ENCODE measurements at regions not wholly inside any gene's neighbourhood (a gene's known extent, or its start where the extent isn't known, plus 50 kb on each side); places are given as distances from the start of the nearest gene placed in this dataset.

GRCh38 chr13:53285896-53286430 lies 257.4 kb downstream of the OLFM4 start:
- no peak for TF ChIP-seq EP300 (IDR thresholded peaks at IDR 0.05)
- TF ChIP-seq, protein P1, sequence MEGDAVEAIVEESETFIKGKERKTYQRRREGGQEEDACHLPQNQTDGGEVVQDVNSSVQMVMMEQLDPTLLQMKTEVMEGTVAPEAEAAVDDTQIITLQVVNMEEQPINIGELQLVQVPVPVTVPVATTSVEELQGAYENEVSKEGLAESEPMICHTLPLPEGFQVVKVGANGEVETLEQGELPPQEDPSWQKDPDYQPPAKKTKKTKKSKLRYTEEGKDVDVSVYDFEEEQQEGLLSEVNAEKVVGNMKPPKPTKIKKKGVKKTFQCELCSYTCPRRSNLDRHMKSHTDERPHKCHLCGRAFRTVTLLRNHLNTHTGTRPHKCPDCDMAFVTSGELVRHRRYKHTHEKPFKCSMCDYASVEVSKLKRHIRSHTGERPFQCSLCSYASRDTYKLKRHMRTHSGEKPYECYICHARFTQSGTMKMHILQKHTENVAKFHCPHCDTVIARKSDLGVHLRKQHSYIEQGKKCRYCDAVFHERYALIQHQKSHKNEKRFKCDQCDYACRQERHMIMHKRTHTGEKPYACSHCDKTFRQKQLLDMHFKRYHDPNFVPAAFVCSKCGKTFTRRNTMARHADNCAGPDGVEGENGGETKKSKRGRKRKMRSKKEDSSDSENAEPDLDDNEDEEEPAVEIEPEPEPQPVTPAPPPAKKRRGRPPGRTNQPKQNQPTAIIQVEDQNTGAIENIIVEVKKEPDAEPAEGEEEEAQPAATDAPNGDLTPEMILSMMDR (IDR thresholded peaks at IDR 0.05), result no peak
- no peak for TF ChIP-seq POLR2A (IDR thresholded peaks at IDR 0.05)

Data from tibial nerve (tissue), 4 donors.